IMR-90 (cell line): ENCODE measurements at regions not wholly inside any gene's neighbourhood (a gene's known extent, or its start where the extent isn't known, plus 50 kb on each side); places are given as distances from the start of the nearest gene placed in this dataset.

ENCODE experiments used
- ATAC-seq: fragments of 200-7000 bp; cut with Tn5 transposase; 2 replicates; pipeline ENCODE4 v1.9.1; 2020; ENCODE audit warnings: low read depth, mild to moderate bottlenecking, moderate library complexity
- BruUV-seq: library from RNA; stranded (reverse); fragments of 400-500 nt; replicated peaks from 2 replicates; lab custom pipeline; 2021; lab: Mats Ljungman, UMichigan
- CTCF ChIA-PET: fragments of 300-600 bp; formaldehyde crosslinking; extraction: SDS; loops from one replicate; lab custom pipeline; 2021; ENCODE audit warnings: antibody characterized with exemption; lab: Yijun Ruan, JAX
- POLR2A ChIA-PET: fragments of 300-600 bp; sonication (Branson Sonifier 250); formaldehyde crosslinking; loops from one replicate; lab custom pipeline; 2022; ENCODE audit warnings: antibody characterized with exemption; ENCODE audit not compliant: unreplicated experiment; lab: Charles Lee
- DNase-seq: peaks from one replicate; pipeline ENCODE4 v3.0.0; 2013
- H2AFZ ChIP-seq: replicated peaks from 2 replicates; pipeline ENCODE3; 2013; ENCODE audit warnings: low read length, mild to moderate bottlenecking; ENCODE audit not compliant: poor library complexity
- H2AK5ac ChIP-seq: 2 replicates; pipeline ENCODE4 v1.6.1; 2013; ENCODE audit warnings: low read depth, low read length, inconsistent platforms
- H2AK9ac ChIP-seq: replicated peaks from 2 replicates; pipeline ENCODE3; 2013; ENCODE audit warnings: mild to moderate bottlenecking, low read depth, low read length, moderate library complexity; ENCODE audit not compliant: poor library complexity
- H2BK120ac ChIP-seq: 2 replicates; pipeline ENCODE4 v1.6.1; 2013; ENCODE audit warnings: low read depth, low read length, inconsistent platforms
- H2BK15ac ChIP-seq: 3 replicates; pipeline ENCODE4 v1.6.1; 2013; ENCODE audit warnings: low read depth, low read length, inconsistent platforms
- H2BK20ac ChIP-seq: 2 replicates; pipeline ENCODE4 v1.6.1; 2013; ENCODE audit warnings: low read depth, mild to moderate bottlenecking, inconsistent platforms, low read length, moderate library complexity
- H2BK5ac ChIP-seq: 2 replicates; pipeline ENCODE4 v1.6.1; 2013; ENCODE audit warnings: mild to moderate bottlenecking, low read depth, low read length, inconsistent platforms; ENCODE audit not compliant: poor library complexity, severe bottlenecking
- H3K14ac ChIP-seq: replicated peaks from 2 replicates; pipeline ENCODE4 v1.6.1; 2013; ENCODE audit warnings: low read depth, low read length, inconsistent platforms
- H3K18ac ChIP-seq: 2 replicates; pipeline ENCODE4 v1.6.1; 2013; ENCODE audit warnings: low read depth, low read length, control low read depth
- H3K23ac ChIP-seq: 2 replicates; pipeline ENCODE4 v1.6.1; 2013; ENCODE audit warnings: low read depth, low read length, inconsistent platforms
- H3K27ac ChIP-seq: 2 replicates; pipeline ENCODE4 v1.5.1; 2013; ENCODE audit warnings: mild to moderate bottlenecking, control low read depth, low read length; ENCODE audit not compliant: insufficient read depth
- H3K27me3 ChIP-seq: 2 replicates; pipeline ENCODE4 v1.6.1; 2013; ENCODE audit warnings: low read length; ENCODE audit not compliant: control insufficient read depth, insufficient read depth
- H3K36me3 ChIP-seq: 2 replicates; pipeline ENCODE4 v1.6.1; 2013; ENCODE audit warnings: low read length, mixed read lengths; ENCODE audit not compliant: control insufficient read depth, insufficient read depth
- H3K4ac ChIP-seq: 2 replicates; pipeline ENCODE4 v1.6.1; 2013; ENCODE audit warnings: low read depth, low read length, inconsistent platforms
- H3K4me1 ChIP-seq: 2 replicates; pipeline ENCODE4 v1.6.1; 2013; ENCODE audit warnings: low read length, mixed read lengths; ENCODE audit not compliant: control insufficient read depth, insufficient read depth
- H3K4me2 ChIP-seq: 2 replicates; pipeline ENCODE4 v1.6.1; 2013; ENCODE audit warnings: low read depth, mild to moderate bottlenecking, control low read depth, low read length, moderate library complexity
- H3K4me3 ChIP-seq: 2 replicates; pipeline ENCODE4 v1.5.1; 2013; ENCODE audit warnings: low read depth, mild to moderate bottlenecking, control low read depth, low read length, moderate library complexity; ENCODE audit not compliant: insufficient read depth
- H3K56ac ChIP-seq: 2 replicates; pipeline ENCODE4 v1.6.1; 2013; ENCODE audit warnings: low read length, inconsistent platforms; ENCODE audit not compliant: insufficient read depth; ENCODE audit errors: extremely low read depth
- H3K79me1 ChIP-seq, 2 experiments: 2 replicates each; pipeline ENCODE4 v1.6.1; 2013; ENCODE audit warnings: low read length in 2 of 2, inconsistent platforms in 1 of 2, low read depth in 1 of 2
- H3K9ac ChIP-seq: 2 replicates; pipeline ENCODE4 v1.6.1; 2013; ENCODE audit warnings: low read depth, low read length, control low read depth
- H3K9me1 ChIP-seq: 2 replicates; pipeline ENCODE4 v1.6.1; 2013; ENCODE audit warnings: low read length, inconsistent platforms; ENCODE audit not compliant: insufficient read depth
- H3K9me3 ChIP-seq: 2 replicates; pipeline ENCODE4 v1.6.1; 2013; ENCODE audit warnings: low read length; ENCODE audit not compliant: control insufficient read depth, insufficient read depth
- H4K20me1 ChIP-seq: 2 replicates; pipeline ENCODE4 v1.6.1; 2013; ENCODE audit warnings: low read length, inconsistent platforms; ENCODE audit not compliant: insufficient read depth
- H4K5ac ChIP-seq: 2 replicates; pipeline ENCODE4 v1.6.1; 2013; ENCODE audit warnings: mild to moderate bottlenecking, low read depth, low read length, control low read depth
- H4K8ac ChIP-seq, 2 experiments: 2 replicates each; pipeline ENCODE4 v1.6.1; 2013; ENCODE audit warnings: low read depth in 2 of 2, low read length in 2 of 2, control low read depth in 1 of 2, inconsistent platforms in 1 of 2
- H4K91ac ChIP-seq: 2 replicates; pipeline ENCODE4 v1.6.1; 2013; ENCODE audit warnings: low read depth, low read length, inconsistent platforms; ENCODE audit not compliant: insufficient read depth
- MAZ ChIP-seq: IDR thresholded peaks from 2 replicates; pipeline ENCODE4 v1.6.1; 2012; ENCODE audit warnings: low read depth, mild to moderate bottlenecking, low read length, improper control_type of control experiment, moderate library complexity, borderline replicate concordance
- NFE2L2 ChIP-seq: fragments of 150-350 bp; IDR thresholded peaks from 2 replicates; pipeline ENCODE4 v1.6.1; 2016; ENCODE audit warnings: low read depth, mild to moderate bottlenecking, low read length
- POLR2A ChIP-seq: IDR thresholded peaks from 2 replicates; pipeline ENCODE4 v1.6.1; 2012; ENCODE audit warnings: mild to moderate bottlenecking, low read depth, low read length
- WGBS, 2 experiments: methylation state at CpG; one replicate each; pipeline versions ENCODE4 v1.1.5 to v1.1.7; 2013; ENCODE audit warnings: missing lambda C conversion rate in 2 of 2; ENCODE audit not compliant: insufficient read length in 1 of 2; ENCODE audit errors: extremely low coverage in 2 of 2; 5-methylcytosine and 5-hydroxymethylcytosine counted together
- dilution Hi-C: fragments of 300-500 bp; cut with HindIII; formaldehyde crosslinking; loops from one replicate; pipeline ENCODE4 v1.14.3; 2018; ENCODE audit warnings: low sequenced_read_pairs; ENCODE audit not compliant: unreplicated experiment
- in situ Hi-C: fragments of 300-500 bp; cut with MboI; formaldehyde crosslinking; loops from 3 replicates; pipeline ENCODE4 v1.14.3; 2019; ENCODE audit warnings: low sequenced_read_pairs, inconsistent platforms, mixed read lengths
- intact Hi-C: fragments of 100-400 bp; cut with micrococcal nuclease; formaldehyde crosslinking; loops from 2 replicates; pipeline ENCODE4 v1.10.0; 2022
- TF ChIP-seq, protein P1 (sequence below): fragments of 150-350 bp; IDR thresholded peaks from 2 replicates; pipeline ENCODE4 v1.6.1; 2017; ENCODE audit warnings: mild to moderate bottlenecking, antibody characterized with exemption, low read length, low read depth

GRCh38 chr5:168238463-168238862 is 53.0 kb upstream of the WWC1 start:
- ChIA-PET CTCF (no interaction called here), POLR2A (no interaction called here)
- Histone ChIP-seq H3K4ac (no peak overlapping the region), H3K4me2 (no peak overlapping the region), H3K56ac (no peak overlapping the region), H2AK5ac (no peak overlapping the region), H2AFZ (no peak overlapping the region), H3K18ac (no peak overlapping the region), H2BK120ac (no peak overlapping the region), H3K14ac (no peak overlapping the region), H3K4me3 (no peak overlapping the region), H3K79me1 (no peaks in the 10 kb centered on the region), H2BK15ac (no peak overlapping the region), H2AK9ac (no peak overlapping the region), H3K27me3 (no peaks in the 10 kb centered on the region), H3K9me3 (no peaks in the 10 kb centered on the region), H3K9ac (no peak overlapping the region), H2BK5ac (no peak overlapping the region), H3K9me1 (no peaks in the 10 kb centered on the region), H3K36me3 (no peaks in the 10 kb centered on the region), H4K20me1 (no peaks in the 10 kb centered on the region), H4K91ac (no peak overlapping the region), H3K27ac (no peak overlapping the region), H3K23ac (no peak overlapping the region), H2BK20ac (no peak overlapping the region), H4K5ac (no peak overlapping the region), H4K8ac (no peak overlapping the region), H3K4me1 (no peaks in the 10 kb centered on the region)
- ATAC-seq (no peak), DNase-seq (no peak)
- TF ChIP-seq NFE2L2 (no peak), MAZ (no peak), POLR2A (no peak)
- TF ChIP-seq, protein P1, sequence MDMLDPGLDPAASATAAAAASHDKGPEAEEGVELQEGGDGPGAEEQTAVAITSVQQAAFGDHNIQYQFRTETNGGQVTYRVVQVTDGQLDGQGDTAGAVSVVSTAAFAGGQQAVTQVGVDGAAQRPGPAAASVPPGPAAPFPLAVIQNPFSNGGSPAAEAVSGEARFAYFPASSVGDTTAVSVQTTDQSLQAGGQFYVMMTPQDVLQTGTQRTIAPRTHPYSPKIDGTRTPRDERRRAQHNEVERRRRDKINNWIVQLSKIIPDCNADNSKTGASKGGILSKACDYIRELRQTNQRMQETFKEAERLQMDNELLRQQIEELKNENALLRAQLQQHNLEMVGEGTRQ = no peak
- WGBS, 2 experiments = 80% methylated on average over 2 of the region's 8 CpGs; no CpG with 5 or more reads in 1 of the 2 experiments
- no TSS peak for BruUV-seq
- intact Hi-C loops = no loop called here
- dilution Hi-C loops = no loop called here
- in situ Hi-C loops = no loop called here
